ENCODE measurements at regions not wholly inside any gene's neighbourhood (a gene's known extent, or its start where the extent isn't known, plus 50 kb on each side); places are given as distances from the start of the nearest gene placed in this dataset.

- DNase-seq (ENCODE audit: low read depth, low spot score) = no peak
Measured at GRCh38 chr18:55048892-55049291, 89.6 kb upstream of the CCDC68 start.

GRCh38 chr18:55047546-55047945, 88.3 kb upstream of the CCDC68 start:
- DNase-seq (ENCODE audit: low read depth, low spot score) = no peak

- DNase-seq (ENCODE audit: low read depth, low spot score) = no peak
Measured at GRCh38 chr18:55041366-55041765, 82.1 kb upstream of the CCDC68 start.

GRCh38 chr18:55038162-55038561, 78.9 kb upstream of the CCDC68 start:
- no peak for DNase-seq (ENCODE audit: low read depth, low spot score)

GRCh38 chr18:55034742-55035141, 75.5 kb upstream of the CCDC68 start:
- no peak for DNase-seq (ENCODE audit: low read depth, low spot score)

- DNase-seq (ENCODE audit: low read depth, low spot score) = no peak
Measured at GRCh38 chr18:55031979-55032378, 72.7 kb upstream of the CCDC68 start.

- no peak for DNase-seq (ENCODE audit: low read depth, low spot score)
Measured at GRCh38 chr18:55031576-55031975, 72.3 kb upstream of the CCDC68 start.

GRCh38 chr18:55031164-55031563, 71.9 kb upstream of the CCDC68 start:
- no peak for DNase-seq (ENCODE audit: low read depth, low spot score)

DNA sequence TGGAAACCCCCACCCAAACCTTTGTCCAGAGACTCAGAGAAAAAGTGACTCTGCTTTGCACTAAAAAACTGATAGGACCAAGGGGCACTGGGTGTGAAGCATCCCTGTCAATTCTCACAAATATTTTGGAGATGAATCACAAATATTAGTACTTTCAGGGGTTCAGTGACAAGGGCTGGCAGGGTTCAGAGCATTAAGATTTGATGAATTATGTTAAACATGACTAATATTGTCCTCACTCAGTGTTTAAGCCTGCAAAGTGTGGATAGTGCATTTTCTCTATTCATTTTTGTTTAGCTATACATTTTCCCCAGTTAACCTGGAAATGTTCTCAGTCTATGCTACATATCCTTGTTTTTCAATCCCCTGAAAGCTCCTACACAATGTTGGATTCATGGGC, 65.3 kb upstream of the CCDC68 start:
- DNase-seq (ENCODE audit: low read depth, low spot score) = no peak

DNA sequence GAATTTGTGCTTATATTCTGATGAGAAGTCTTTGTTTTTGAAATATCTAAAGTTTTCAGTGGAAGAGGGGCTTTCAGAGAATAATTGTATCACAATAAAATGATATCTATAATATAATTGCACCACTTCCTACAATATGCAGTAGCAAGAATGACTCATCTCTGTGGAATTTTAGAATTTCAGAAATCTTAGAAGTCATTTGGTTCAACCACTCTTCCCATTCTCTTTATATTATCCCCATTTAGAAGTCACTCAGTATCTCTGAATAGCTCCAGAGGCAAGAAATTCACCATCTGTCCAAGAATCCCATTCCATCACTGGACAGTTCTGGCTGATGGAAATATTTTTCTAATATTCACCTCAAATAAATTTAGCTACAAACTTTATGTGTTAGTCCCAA, 59.3 kb upstream of the CCDC68 start:
- DNase-seq (ENCODE audit: low read depth, low spot score) = no peak

GRCh38 chr18:55014095-55014494, 54.8 kb upstream of the CCDC68 start:
- no peak for DNase-seq (ENCODE audit: low read depth, low spot score)

GRCh38 chr18:55013685-55014084, 54.4 kb upstream of the CCDC68 start:
- DNase-seq (ENCODE audit: low read depth, low spot score) = no peak

DNA sequence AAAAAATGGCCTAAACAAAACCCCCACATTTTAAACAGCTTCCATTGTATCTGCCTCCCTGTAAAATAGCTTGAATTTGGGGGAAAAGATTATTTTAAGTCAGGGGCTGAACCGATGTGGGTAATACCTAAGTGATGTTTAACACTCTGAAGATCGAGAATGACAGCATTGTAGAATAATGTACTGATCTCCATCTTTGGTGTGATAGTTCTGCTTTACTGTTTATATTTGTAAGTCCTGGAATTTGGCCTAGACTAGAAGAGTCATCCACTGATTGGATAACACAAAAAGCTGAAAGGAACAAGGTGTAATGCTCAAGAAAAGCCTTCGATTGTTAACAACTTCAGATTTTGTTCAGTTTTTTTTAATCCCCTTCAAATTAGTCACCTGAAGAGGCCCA, 53.8 kb upstream of the CCDC68 start:
- no peak for DNase-seq (ENCODE audit: low read depth, low spot score)

GRCh38 chr18:55012008-55012407, 52.7 kb upstream of the CCDC68 start:
- no peak for DNase-seq (ENCODE audit: low read depth, low spot score)

Measured in brain pericyte (primary cell).